ENCODE measurements at regions not wholly inside any gene's neighbourhood (a gene's known extent, or its start where the extent isn't known, plus 50 kb on each side); places are given as distances from the start of the nearest gene placed in this dataset.

DNA sequence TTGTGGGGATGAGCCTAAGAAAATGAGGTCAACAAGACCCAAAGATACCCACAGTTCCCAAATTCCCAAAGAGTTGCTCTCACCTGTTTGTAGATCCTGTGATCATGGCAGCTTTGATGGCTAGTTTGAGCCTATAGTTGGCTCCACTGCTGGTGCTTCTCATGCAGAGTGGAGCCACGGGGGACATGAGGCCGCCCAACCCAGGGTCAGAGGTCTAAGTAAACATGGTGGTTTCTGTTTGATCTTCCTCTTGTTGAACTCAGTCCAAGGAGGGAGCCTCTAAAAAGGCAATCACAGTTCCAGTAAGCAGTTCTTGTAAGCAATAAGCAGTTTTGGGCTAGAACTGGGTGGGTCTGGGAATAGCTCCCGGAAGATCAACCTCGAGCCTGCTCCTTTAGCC is 125.6 kb upstream of the DHRS4 start:
- Histone ChIP-seq H3K4me1 (ENCODE audit: control insufficient read depth in 5 of 5, insufficient read depth in 5 of 5, low read length in 5 of 5) (no peaks in the 10 kb centered on the region), H3K27me3 (ENCODE audit: control insufficient read depth in 5 of 5, insufficient read depth in 4 of 5, low read length in 5 of 5) (no peaks in the 10 kb centered on the region), H3K9ac (ENCODE audit: low read length in 5 of 5) (no peak overlapping the region), H3K27ac (ENCODE audit: low read depth, low read length) (no peak overlapping the region), H3K36me3 (ENCODE audit: control insufficient read depth in 5 of 5, insufficient read depth in 5 of 5, low read length in 5 of 5) (no peaks in the 10 kb centered on the region), H3K9me3 (ENCODE audit: control insufficient read depth in 5 of 5, low read length in 5 of 5) (no peaks in the 10 kb centered on the region), H3K4me3 (ENCODE audit: low read depth in 1 of 5, low read length in 5 of 5) (no peak overlapping the region)

DNA sequence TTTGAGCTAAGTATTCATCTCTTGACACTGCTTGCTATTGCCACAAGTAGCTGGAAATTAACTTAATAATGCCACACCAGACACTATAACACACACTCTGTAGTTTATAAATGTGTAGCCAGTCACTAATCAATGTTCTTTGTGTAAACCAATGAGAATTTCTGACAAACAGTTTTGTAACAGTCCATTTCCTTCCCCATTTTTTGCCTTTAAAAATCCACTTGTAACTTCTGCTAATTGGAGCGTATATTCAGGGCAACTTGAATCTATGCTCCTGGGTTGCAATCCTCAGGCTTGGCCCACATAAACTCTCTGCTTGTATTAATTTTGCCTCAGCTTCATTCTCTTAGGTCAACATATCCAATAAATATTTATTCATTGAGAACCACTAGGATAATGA is 125.0 kb upstream of the DHRS4 start:
- Histone ChIP-seq H3K9ac (ENCODE audit: low read length in 5 of 5) (no peak overlapping the region), H3K27ac (ENCODE audit: low read depth, low read length) (no peak overlapping the region), H3K4me1 (ENCODE audit: control insufficient read depth in 5 of 5, insufficient read depth in 5 of 5, low read length in 5 of 5) (no peaks in the 10 kb centered on the region), H3K4me3 (ENCODE audit: low read depth in 1 of 5, low read length in 5 of 5) (no peak overlapping the region), H3K27me3 (ENCODE audit: control insufficient read depth in 5 of 5, insufficient read depth in 4 of 5, low read length in 5 of 5) (no peaks in the 10 kb centered on the region), H3K36me3 (ENCODE audit: control insufficient read depth in 5 of 5, insufficient read depth in 5 of 5, low read length in 5 of 5) (no peaks in the 10 kb centered on the region), H3K9me3 (ENCODE audit: control insufficient read depth in 5 of 5, low read length in 5 of 5) (no peaks in the 10 kb centered on the region)

DNA sequence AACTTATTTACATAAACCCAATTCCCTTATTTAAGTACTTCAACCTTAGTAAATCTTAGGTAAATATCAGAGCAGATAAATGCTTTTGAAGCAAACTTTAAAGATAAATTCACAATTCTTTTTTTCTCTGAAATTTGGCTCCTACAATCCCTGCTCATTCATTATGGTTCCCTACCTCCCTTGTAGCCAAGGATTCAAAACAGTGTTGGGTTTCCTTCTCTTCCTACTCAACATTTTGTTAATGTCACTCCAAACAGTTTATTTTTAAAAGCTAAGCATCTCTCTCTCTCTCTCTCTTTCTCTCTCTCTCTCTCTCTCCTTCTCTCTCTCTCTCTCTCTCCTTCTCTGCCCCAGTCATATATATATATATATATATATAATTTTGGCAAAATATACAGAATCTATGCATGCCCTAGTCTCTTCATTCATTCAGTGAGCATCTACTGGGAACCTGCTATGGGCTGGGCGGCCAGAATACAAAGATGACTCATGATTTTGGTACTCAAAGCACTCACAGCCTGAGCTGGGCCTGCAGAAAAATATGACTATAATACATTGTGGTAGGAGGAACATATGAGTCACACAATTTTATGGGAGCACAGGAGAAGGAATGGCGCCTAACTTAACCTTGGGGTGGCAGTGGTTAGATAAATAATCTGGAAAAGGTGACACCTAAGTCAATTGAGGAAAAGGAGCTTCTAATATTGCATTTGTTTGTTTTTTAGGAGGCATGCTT is 123.7 kb upstream of the DHRS4 start:
- H3K27ac ChIP-seq (ENCODE audit: low read depth, low read length), result no peak overlapping the region
- no peaks in the 10 kb centered on the region for H3K9me3 ChIP-seq (ENCODE audit: control insufficient read depth in 5 of 5, low read length in 5 of 5)
- H3K9ac ChIP-seq (ENCODE audit: low read length in 5 of 5), result no peak overlapping the region
- H3K36me3 ChIP-seq (ENCODE audit: control insufficient read depth in 5 of 5, insufficient read depth in 5 of 5, low read length in 5 of 5), result no peaks in the 10 kb centered on the region
- H3K27me3 ChIP-seq (ENCODE audit: control insufficient read depth in 5 of 5, insufficient read depth in 4 of 5, low read length in 5 of 5), result no peaks in the 10 kb centered on the region
- no peak overlapping the region for H3K4me3 ChIP-seq (ENCODE audit: low read depth in 1 of 5, low read length in 5 of 5)
- no peaks in the 10 kb centered on the region for H3K4me1 ChIP-seq (ENCODE audit: control insufficient read depth in 5 of 5, insufficient read depth in 5 of 5, low read length in 5 of 5)

DNA sequence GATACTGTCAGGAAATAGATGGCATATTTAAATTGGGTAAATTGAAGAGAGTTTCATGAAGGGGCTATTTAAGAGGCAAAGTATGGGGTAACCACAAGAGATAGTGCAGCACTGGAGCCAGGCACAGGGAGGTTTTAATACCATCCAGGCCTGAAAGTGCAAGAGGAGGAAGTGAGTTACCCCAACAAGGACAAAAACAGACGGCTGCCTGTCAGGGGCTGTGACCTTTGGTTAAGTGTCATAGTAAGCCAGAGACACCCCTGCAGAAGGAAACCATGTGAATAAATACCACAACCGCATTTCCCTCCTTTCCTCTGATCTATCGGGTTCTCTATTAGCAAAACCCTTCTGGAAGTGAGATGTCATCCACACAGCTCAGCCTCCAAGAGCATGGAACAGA is 122.0 kb upstream of the DHRS4 start:
- no peak overlapping the region for H3K4me3 ChIP-seq (ENCODE audit: low read depth in 1 of 5, low read length in 5 of 5)
- H3K27ac ChIP-seq (ENCODE audit: low read depth, low read length), result no peak overlapping the region
- H3K9ac ChIP-seq (ENCODE audit: low read length in 5 of 5), result no peak overlapping the region
- H3K27me3 ChIP-seq (ENCODE audit: control insufficient read depth in 5 of 5, insufficient read depth in 4 of 5, low read length in 5 of 5), result no peaks in the 10 kb centered on the region
- H3K36me3 ChIP-seq (ENCODE audit: control insufficient read depth in 5 of 5, insufficient read depth in 5 of 5, low read length in 5 of 5), result no peaks in the 10 kb centered on the region
- no peaks in the 10 kb centered on the region for H3K4me1 ChIP-seq (ENCODE audit: control insufficient read depth in 5 of 5, insufficient read depth in 5 of 5, low read length in 5 of 5)
- H3K9me3 ChIP-seq (ENCODE audit: control insufficient read depth in 5 of 5, low read length in 5 of 5), result no peaks in the 10 kb centered on the region

DNA sequence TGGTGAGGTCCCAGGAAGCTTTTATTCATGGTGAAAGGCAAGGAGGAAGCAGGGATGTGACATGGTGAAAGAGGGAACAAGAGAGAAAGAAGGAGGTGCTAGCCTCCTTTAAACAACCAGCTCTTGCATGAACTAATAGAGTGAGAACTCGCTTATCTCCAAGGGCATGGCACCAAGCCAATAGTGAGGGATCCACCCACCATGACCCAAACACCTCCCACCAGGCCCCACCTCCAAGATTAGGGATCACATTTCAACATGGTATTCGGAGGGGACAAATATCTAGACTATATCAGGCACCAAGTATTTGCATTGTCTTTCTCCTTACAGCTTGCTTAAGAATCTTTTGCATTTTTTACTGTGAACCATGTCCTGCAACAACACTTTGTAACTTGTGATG is 91.9 kb upstream of the DHRS4 start:
- Histone ChIP-seq H3K27ac (ENCODE audit: low read depth, low read length) (no peak overlapping the region), H3K9me3 (ENCODE audit: control insufficient read depth in 5 of 5, low read length in 5 of 5) (no peaks in the 10 kb centered on the region), H3K36me3 (ENCODE audit: control insufficient read depth in 5 of 5, insufficient read depth in 5 of 5, low read length in 5 of 5) (no peaks in the 10 kb centered on the region), H3K9ac (ENCODE audit: low read length in 5 of 5) (no peak overlapping the region), H3K27me3 (ENCODE audit: control insufficient read depth in 5 of 5, insufficient read depth in 4 of 5, low read length in 5 of 5) (no peaks in the 10 kb centered on the region), H3K4me3 (ENCODE audit: low read depth in 1 of 5, low read length in 5 of 5) (no peak overlapping the region), H3K4me1 (ENCODE audit: control insufficient read depth in 5 of 5, insufficient read depth in 5 of 5, low read length in 5 of 5) (no peaks in the 10 kb centered on the region)

DNA sequence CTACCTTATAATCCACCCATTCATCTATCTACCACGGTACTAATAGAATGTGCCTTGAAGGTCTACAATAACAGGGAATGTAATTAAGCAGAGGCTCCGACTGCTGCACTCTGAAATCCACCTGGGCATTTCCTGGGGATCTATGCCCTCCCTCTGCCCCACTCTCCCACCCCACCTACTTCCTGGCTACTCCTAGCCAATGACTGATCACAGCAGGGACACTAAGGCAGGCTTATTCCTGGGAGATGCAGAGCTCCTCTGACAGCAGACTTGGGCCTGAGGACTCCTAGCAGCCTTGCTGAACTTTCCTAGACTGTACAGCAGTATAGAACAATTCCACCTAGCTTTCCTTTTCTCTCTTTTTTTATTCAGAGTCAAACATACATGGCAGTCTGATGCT is 91.1 kb upstream of the DHRS4 start:
- no peaks in the 10 kb centered on the region for H3K9me3 ChIP-seq (ENCODE audit: control insufficient read depth in 5 of 5, low read length in 5 of 5)
- no peak overlapping the region for H3K27ac ChIP-seq (ENCODE audit: low read depth, low read length)
- H3K27me3 ChIP-seq (ENCODE audit: control insufficient read depth in 5 of 5, insufficient read depth in 4 of 5, low read length in 5 of 5), result no peaks in the 10 kb centered on the region
- no peak overlapping the region for H3K4me3 ChIP-seq (ENCODE audit: low read depth in 1 of 5, low read length in 5 of 5)
- no peak overlapping the region for H3K9ac ChIP-seq (ENCODE audit: low read length in 5 of 5)
- H3K4me1 ChIP-seq (ENCODE audit: control insufficient read depth in 5 of 5, insufficient read depth in 5 of 5, low read length in 5 of 5), result no peaks in the 10 kb centered on the region
- no peaks in the 10 kb centered on the region for H3K36me3 ChIP-seq (ENCODE audit: control insufficient read depth in 5 of 5, insufficient read depth in 5 of 5, low read length in 5 of 5)

DNA sequence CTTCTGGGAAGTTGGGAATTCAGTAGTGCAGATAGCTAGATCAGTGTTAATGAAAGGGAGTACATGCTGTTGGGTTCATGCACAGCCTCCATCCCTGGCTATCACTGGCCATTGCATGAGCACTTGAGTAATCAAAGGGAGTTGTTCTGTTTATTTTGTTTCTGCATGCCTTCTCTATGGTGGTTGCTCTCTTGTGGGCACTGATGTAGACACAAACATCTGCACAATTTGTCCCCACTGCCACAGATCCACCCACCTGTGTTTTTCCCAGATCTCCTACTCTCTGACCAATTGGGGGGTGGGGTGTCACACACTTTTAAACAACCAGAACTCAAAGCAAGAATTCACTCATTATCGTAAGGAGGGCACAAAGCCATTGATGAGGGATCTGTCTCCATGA is 89.7 kb upstream of the DHRS4 start:
- Histone ChIP-seq H3K4me3 (ENCODE audit: low read depth in 1 of 5, low read length in 5 of 5) (no peak overlapping the region), H3K27ac (ENCODE audit: low read depth, low read length) (no peak overlapping the region), H3K9me3 (ENCODE audit: control insufficient read depth in 5 of 5, low read length in 5 of 5) (no peaks in the 10 kb centered on the region), H3K4me1 (ENCODE audit: control insufficient read depth in 5 of 5, insufficient read depth in 5 of 5, low read length in 5 of 5) (peaks cover 0 to 1% (median 0%) of the 10 kb centered on the region in 5 donors), H3K9ac (ENCODE audit: low read length in 5 of 5) (no peak overlapping the region), H3K36me3 (ENCODE audit: control insufficient read depth in 5 of 5, insufficient read depth in 5 of 5, low read length in 5 of 5) (no peaks in the 10 kb centered on the region), H3K27me3 (ENCODE audit: control insufficient read depth in 5 of 5, insufficient read depth in 4 of 5, low read length in 5 of 5) (no peaks in the 10 kb centered on the region)

DNA sequence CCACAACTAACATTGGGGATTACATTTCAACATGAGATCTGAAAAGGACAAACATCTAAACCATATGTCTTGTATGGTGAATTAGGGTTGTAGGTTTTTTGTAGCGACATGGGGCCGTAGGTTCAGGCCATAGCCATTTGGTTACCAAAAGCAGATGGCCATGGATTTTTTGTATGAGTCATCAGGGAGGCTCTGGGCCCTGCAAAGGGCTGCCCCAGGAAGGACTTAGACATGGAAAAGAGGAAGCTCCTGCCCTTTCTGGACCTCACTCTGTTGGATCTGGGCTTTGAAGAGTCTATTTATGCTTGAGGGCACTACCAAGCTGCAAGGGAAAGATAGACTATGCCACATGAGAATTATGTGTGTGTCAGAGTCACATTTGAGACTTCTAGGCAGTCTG is 89.3 kb upstream of the DHRS4 start:
- no peak overlapping the region for H3K9ac ChIP-seq (ENCODE audit: low read length in 5 of 5)
- no peak overlapping the region for H3K27ac ChIP-seq (ENCODE audit: low read depth, low read length)
- H3K4me3 ChIP-seq (ENCODE audit: low read depth in 1 of 5, low read length in 5 of 5), result no peak overlapping the region
- no peaks in the 10 kb centered on the region for H3K9me3 ChIP-seq (ENCODE audit: control insufficient read depth in 5 of 5, low read length in 5 of 5)
- H3K4me1 ChIP-seq (ENCODE audit: control insufficient read depth in 5 of 5, insufficient read depth in 5 of 5, low read length in 5 of 5), result peaks cover 0 to 5% (median 0%) of the 10 kb centered on the region in 5 donors
- H3K36me3 ChIP-seq (ENCODE audit: control insufficient read depth in 5 of 5, insufficient read depth in 5 of 5, low read length in 5 of 5), result no peaks in the 10 kb centered on the region
- H3K27me3 ChIP-seq (ENCODE audit: control insufficient read depth in 5 of 5, insufficient read depth in 4 of 5, low read length in 5 of 5), result no peaks in the 10 kb centered on the region

DNA sequence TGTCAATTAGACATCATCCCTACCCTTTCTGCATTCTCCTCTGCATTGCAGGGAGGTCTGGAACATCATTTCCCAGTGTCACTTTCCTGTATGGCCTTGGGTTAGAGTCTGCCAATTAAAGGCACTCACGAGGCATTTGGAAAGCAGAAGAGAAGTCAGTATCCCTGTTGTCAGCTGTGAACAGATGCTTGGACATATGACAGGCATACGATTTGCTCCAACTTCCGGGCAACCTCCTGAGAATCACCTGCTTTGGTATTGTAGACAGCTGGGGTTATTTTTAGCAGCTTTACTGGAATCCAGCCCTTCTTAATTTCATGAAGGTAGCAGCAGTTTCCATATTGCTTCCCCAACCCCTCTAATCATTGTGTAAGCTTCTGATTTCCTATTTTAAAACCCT is 88.7 kb upstream of the DHRS4 start:
- no peak overlapping the region for H3K27ac ChIP-seq (ENCODE audit: low read depth, low read length)
- H3K27me3 ChIP-seq (ENCODE audit: control insufficient read depth in 5 of 5, insufficient read depth in 4 of 5, low read length in 5 of 5), result no peaks in the 10 kb centered on the region
- peaks cover 0 to 10% (median 0%) of the 10 kb centered on the region in 5 donors for H3K4me1 ChIP-seq (ENCODE audit: control insufficient read depth in 5 of 5, insufficient read depth in 5 of 5, low read length in 5 of 5)
- no peaks in the 10 kb centered on the region for H3K9me3 ChIP-seq (ENCODE audit: control insufficient read depth in 5 of 5, low read length in 5 of 5)
- H3K9ac ChIP-seq (ENCODE audit: low read length in 5 of 5), result no peak overlapping the region
- H3K4me3 ChIP-seq (ENCODE audit: low read depth in 1 of 5, low read length in 5 of 5), result no peak overlapping the region
- no peaks in the 10 kb centered on the region for H3K36me3 ChIP-seq (ENCODE audit: control insufficient read depth in 5 of 5, insufficient read depth in 5 of 5, low read length in 5 of 5)

DNA sequence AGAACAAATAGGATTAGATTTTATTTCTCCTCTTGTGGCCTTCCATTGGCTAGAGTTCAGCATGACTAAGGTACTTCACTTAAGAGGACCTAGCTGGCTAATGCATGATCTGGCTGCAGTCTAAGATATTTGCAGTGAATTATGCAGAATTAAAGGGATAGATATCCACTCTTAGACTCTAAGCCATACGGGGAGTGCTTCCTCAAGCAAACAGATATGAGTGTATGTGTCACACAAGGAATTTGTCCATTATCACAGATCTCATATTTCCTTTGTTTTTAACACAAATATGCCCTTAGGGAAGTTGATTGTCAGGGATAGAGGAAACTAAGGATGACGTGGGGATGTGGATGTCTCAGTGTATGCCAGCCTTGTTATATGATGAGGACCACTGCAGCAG is 88.1 kb upstream of the DHRS4 start:
- no peak overlapping the region for H3K27ac ChIP-seq (ENCODE audit: low read depth, low read length)
- no peak overlapping the region for H3K9ac ChIP-seq (ENCODE audit: low read length in 5 of 5)
- H3K4me3 ChIP-seq (ENCODE audit: low read depth in 1 of 5, low read length in 5 of 5), result no peak overlapping the region
- H3K36me3 ChIP-seq (ENCODE audit: control insufficient read depth in 5 of 5, insufficient read depth in 5 of 5, low read length in 5 of 5), result no peaks in the 10 kb centered on the region
- H3K4me1 ChIP-seq (ENCODE audit: control insufficient read depth in 5 of 5, insufficient read depth in 5 of 5, low read length in 5 of 5), result peaks cover 0 to 10% (median 0%) of the 10 kb centered on the region in 5 donors
- H3K9me3 ChIP-seq (ENCODE audit: control insufficient read depth in 5 of 5, low read length in 5 of 5), result no peaks in the 10 kb centered on the region
- H3K27me3 ChIP-seq (ENCODE audit: control insufficient read depth in 5 of 5, insufficient read depth in 4 of 5, low read length in 5 of 5), result no peaks in the 10 kb centered on the region
